ENCODE measurements at regions not wholly inside any gene's neighbourhood (a gene's known extent, or its start where the extent isn't known, plus 50 kb on each side); places are given as distances from the start of the nearest gene placed in this dataset.

DNA sequence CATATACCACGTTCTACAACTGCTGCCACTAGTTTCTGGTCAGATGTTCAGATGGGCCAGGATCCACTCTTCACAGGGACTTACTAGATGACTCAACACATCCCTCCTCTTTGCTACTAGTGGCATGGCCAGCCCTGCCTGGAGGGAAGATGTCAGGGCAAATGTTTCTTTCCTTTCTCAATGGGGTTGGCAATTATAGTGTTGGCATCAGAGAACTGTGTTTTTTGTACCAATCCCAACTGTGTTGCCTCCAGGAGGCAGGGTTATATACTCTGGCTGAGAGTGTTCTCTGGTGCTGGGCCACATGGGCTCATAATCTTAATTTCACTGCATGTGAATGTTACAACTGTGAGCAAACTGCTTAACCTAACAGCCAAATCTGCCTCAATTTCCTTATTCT, 69.9 kb upstream of the AVPR1A start:
- H3K4me1 ChIP-seq (ENCODE audit: control insufficient read depth, insufficient read depth, low read length) = no peaks in the 10 kb centered on the region
- WGBS (ENCODE audit: insufficient coverage, insufficient read length) = no CpG with 5 or more reads among the region's 1 CpG

DNA sequence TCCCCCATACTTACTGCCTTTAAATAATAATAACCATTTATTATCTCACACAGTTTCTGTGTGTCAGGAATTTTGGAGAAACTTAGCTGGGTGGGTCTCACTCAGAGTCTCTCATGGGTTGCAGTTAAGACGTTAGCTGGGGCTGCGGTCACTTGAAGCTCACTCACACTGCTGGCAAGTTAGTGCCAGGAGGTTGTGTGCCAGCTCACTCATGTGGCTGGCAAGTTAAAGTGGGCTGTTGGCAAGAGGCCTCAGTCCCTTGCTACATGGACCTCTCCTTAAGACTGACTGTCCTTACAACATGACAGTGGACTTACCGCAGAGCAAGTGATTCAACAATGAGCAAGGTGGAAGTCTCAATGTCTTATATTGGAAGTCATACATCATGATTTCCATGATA, 61.3 kb upstream of the AVPR1A start:
- no peak for DNase-seq (ENCODE audit: low read depth, low spot score)
- Histone ChIP-seq H3K27ac (ENCODE audit: low read length) (no peak overlapping the region), H3K4me1 (ENCODE audit: control insufficient read depth, insufficient read depth, low read length) (no peaks in the 10 kb centered on the region), H3K27me3 (ENCODE audit: control insufficient read depth, insufficient read depth, low read length) (no peaks in the 10 kb centered on the region), H3K36me3 (ENCODE audit: control insufficient read depth, insufficient read depth, low read length) (no peaks in the 10 kb centered on the region), H3K4me3 (ENCODE audit: low read length) (no peak overlapping the region), H3K9me3 (ENCODE audit: control insufficient read depth, insufficient read depth, low read length) (no peaks in the 10 kb centered on the region)
- WGBS (ENCODE audit: insufficient coverage, insufficient read length) = no CpG with 5 or more reads among the region's 3 CpGs

More for the DNA sequence above, 69.9 kb upstream of the AVPR1A start:
- no peaks in the 10 kb centered on the region for H3K27me3 ChIP-seq (ENCODE audit: control insufficient read depth, insufficient read depth, low read length)
- no peak overlapping the region for H3K27ac ChIP-seq (ENCODE audit: low read length)
- H3K36me3 ChIP-seq (ENCODE audit: control insufficient read depth, insufficient read depth, low read length) = no peaks in the 10 kb centered on the region
- H3K9me3 ChIP-seq (ENCODE audit: control insufficient read depth, insufficient read depth, low read length) = no peaks in the 10 kb centered on the region
- H3K4me3 ChIP-seq (ENCODE audit: low read length) = no peak overlapping the region
- no peak for DNase-seq (ENCODE audit: low read depth, low spot score)

DNA sequence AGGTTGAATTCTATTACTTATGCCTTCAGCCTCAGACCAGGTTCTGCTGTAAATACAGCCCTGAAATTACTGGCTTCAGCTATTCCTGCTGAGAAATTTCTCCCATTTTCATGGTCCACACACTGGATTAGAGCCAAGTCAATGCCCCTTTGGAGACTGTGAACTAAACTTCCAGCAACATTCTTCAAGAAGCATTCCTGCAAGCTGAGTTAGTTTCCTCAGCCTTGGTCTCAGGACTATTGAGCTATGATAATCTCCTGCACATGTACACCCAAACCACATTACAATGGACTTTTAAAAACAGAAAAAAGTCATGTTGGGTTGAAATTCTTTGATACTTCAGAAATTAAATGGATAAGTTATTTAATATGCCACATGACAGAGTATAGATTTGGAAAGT, 58.0 kb upstream of the AVPR1A start:
- H3K9me3 ChIP-seq (ENCODE audit: control insufficient read depth, insufficient read depth, low read length) = no peaks in the 10 kb centered on the region

DNA sequence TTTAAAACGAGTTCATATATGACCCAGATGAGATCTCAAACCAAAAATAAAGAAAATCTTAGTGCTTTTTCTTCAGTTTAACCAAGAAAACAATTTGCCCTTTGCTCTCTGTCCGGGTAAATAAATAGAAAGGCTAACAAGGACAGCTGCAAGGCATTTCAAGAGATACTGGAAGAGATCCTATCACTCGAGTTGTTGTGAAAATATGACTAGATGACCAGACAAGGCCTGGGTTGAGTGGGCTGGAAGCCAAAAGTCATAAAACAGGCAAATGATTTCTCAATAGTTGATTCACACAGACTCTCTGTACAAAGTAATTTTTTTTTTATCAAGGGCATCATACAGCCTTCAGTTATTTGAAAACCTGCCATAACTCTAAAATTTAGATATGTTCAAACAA, 55.9 kb upstream of the AVPR1A start:
- no peaks in the 10 kb centered on the region for H3K27me3 ChIP-seq (ENCODE audit: control insufficient read depth, insufficient read depth, low read length)
- no peak overlapping the region for H3K27ac ChIP-seq (ENCODE audit: low read length)
- H3K4me3 ChIP-seq (ENCODE audit: low read length) = no peak overlapping the region
- no peaks in the 10 kb centered on the region for H3K4me1 ChIP-seq (ENCODE audit: control insufficient read depth, insufficient read depth, low read length)
- no CpG with 5 or more reads among the region's 3 CpGs for WGBS (ENCODE audit: insufficient coverage, insufficient read length)
- H3K9me3 ChIP-seq (ENCODE audit: control insufficient read depth, insufficient read depth, low read length) = no peaks in the 10 kb centered on the region
- no peak for DNase-seq (ENCODE audit: low read depth, low spot score)
- no peaks in the 10 kb centered on the region for H3K36me3 ChIP-seq (ENCODE audit: control insufficient read depth, insufficient read depth, low read length)

More for the DNA sequence above, 58.0 kb upstream of the AVPR1A start:
- Histone ChIP-seq H3K4me1 (ENCODE audit: control insufficient read depth, insufficient read depth, low read length) (no peaks in the 10 kb centered on the region), H3K27me3 (ENCODE audit: control insufficient read depth, insufficient read depth, low read length) (no peaks in the 10 kb centered on the region), H3K4me3 (ENCODE audit: low read length) (no peak overlapping the region), H3K27ac (ENCODE audit: low read length) (no peak overlapping the region), H3K36me3 (ENCODE audit: control insufficient read depth, insufficient read depth, low read length) (no peaks in the 10 kb centered on the region)
- DNase-seq (ENCODE audit: low read depth, low spot score) = no peak

DNA sequence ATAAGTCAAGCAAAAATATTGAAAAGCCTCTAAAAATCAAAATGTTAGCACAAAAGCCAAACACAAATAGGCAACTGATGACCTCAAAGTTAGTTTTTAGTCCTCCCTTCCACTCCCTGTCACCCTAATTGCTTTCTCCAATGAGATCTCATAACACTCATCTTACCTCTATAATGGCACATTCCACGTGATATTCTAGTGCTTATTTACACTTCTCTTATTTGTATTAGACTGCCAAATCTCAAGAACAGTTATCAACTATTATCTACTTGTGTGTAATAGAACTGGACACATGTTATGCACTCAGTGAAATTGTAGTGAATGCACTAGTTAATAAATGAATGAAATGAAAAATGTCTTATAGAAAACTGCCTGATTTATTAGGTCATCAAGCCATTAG, 55.5 kb upstream of the AVPR1A start:
- no CpG with 5 or more reads among the region's 1 CpG for WGBS (ENCODE audit: insufficient coverage, insufficient read length)
- Histone ChIP-seq H3K4me1 (ENCODE audit: control insufficient read depth, insufficient read depth, low read length) (no peaks in the 10 kb centered on the region), H3K4me3 (ENCODE audit: low read length) (no peak overlapping the region), H3K27me3 (ENCODE audit: control insufficient read depth, insufficient read depth, low read length) (no peaks in the 10 kb centered on the region), H3K36me3 (ENCODE audit: control insufficient read depth, insufficient read depth, low read length) (no peaks in the 10 kb centered on the region), H3K9me3 (ENCODE audit: control insufficient read depth, insufficient read depth, low read length) (no peaks in the 10 kb centered on the region), H3K27ac (ENCODE audit: low read length) (no peak overlapping the region)
- DNase-seq (ENCODE audit: low read depth, low spot score) = no peak
